GM12878 (cell line): ENCODE measurements at regions not wholly inside any gene's neighbourhood (a gene's known extent, or its start where the extent isn't known, plus 50 kb on each side); places are given as distances from the start of the nearest gene placed in this dataset.

Source experiments
- ATAC-seq: fragments of 200-7000 bp; cut with Tn5 transposase; 3 replicates; pipeline ENCODE4 v1.9.1; 2020; ENCODE audit warnings: mild to moderate bottlenecking, moderate library complexity
- BruUV-seq: library from RNA; stranded (reverse); fragments of 400-500 nt; replicated peaks from 2 replicates; lab custom pipeline; 2021; lab: Mats Ljungman, UMichigan
- CTCF ChIA-PET: fragments of 300-600 bp; sonication (Branson Sonifier 250); formaldehyde crosslinking; extraction: SDS; loops from one replicate; lab custom pipeline; 2021; ENCODE audit warnings: inconsistent platforms; lab: Yijun Ruan, JAX
- POLR2A ChIA-PET: fragments of 350-600 bp; formaldehyde crosslinking; extraction: SDS; loops from one replicate; lab custom pipeline; 2021; ENCODE audit warnings: inconsistent platforms; lab: Charles Lee
- RAD21 ChIA-PET: fragments of 300-600 bp; sonication (Branson Sonifier 250); formaldehyde crosslinking; loops from one replicate; lab custom pipeline; 2023; ENCODE audit warnings: antibody characterized with exemption; ENCODE audit not compliant: unreplicated experiment; lab: Charles Lee
- SMC1A ChIA-PET: fragments of 300-600 bp; sonication (Branson Sonifier 250); formaldehyde crosslinking; loops from one replicate; lab custom pipeline; 2023; ENCODE audit not compliant: unreplicated experiment, uncharacterized antibody; lab: Charles Lee
- DNase-seq: peaks from one replicate; pipeline ENCODE4 v3.0.0-alpha.2; 2011; ENCODE audit warnings: low read depth, low spot score
- FAIRE-seq: peaks from 3 replicates; lab custom pipeline; 2011; peaks lifted over from hg19 to GRCh38; lab: Jason Lieb, UNC
- H2AFZ ChIP-seq: 2 replicates; pipeline ENCODE4 v1.6.0; 2011; ENCODE audit warnings: low read depth, low read length, control low read depth; ENCODE audit not compliant: control insufficient read depth
- H3K27ac ChIP-seq: 2 replicates; pipeline ENCODE4 v1.5.1; 2011; ENCODE audit warnings: control low read depth; ENCODE audit not compliant: control insufficient read depth, insufficient read depth
- H3K27me3 ChIP-seq, 2 experiments: replicated peaks in 1 of 2; 2 replicates each; pipeline versions ENCODE4 v1.6.0 to v1.6.1; 2011; ENCODE audit warnings: low read length in 1 of 2; ENCODE audit not compliant: control insufficient read depth in 2 of 2, insufficient read depth in 2 of 2
- H3K36me3 ChIP-seq, 2 experiments: 2 replicates each; pipeline ENCODE4 v1.5.1; 2011; ENCODE audit warnings: low read length in 1 of 2; ENCODE audit not compliant: control insufficient read depth in 2 of 2, insufficient read depth in 2 of 2
- H3K4me1 ChIP-seq: 2 replicates; pipeline ENCODE4 v1.6.1; 2011; ENCODE audit warnings: mild to moderate bottlenecking, low read length, moderate library complexity, mixed read lengths; ENCODE audit not compliant: control insufficient read depth, insufficient read depth
- H3K4me2 ChIP-seq: 2 replicates; pipeline ENCODE4 v1.6.0; 2011; ENCODE audit warnings: control low read depth; ENCODE audit not compliant: control insufficient read depth, insufficient read depth
- H3K4me3 ChIP-seq: fragments of 200-600 bp; sonication (generic); 2 replicates; pipeline ENCODE4 v1.5.1; 2016
- H3K79me2 ChIP-seq: 2 replicates; pipeline ENCODE4 v1.6.0; 2011; ENCODE audit warnings: low read length; ENCODE audit not compliant: control insufficient read depth, insufficient read depth
- H3K9ac ChIP-seq: 2 replicates; pipeline ENCODE4 v1.8.0; 2011; ENCODE audit warnings: low read length, control low read depth, mixed read lengths; ENCODE audit not compliant: control insufficient read depth, insufficient read depth
- H3K9me3 ChIP-seq: replicated peaks from 3 replicates; pipeline ENCODE4 v1.5.1; 2011; ENCODE audit warnings: mild to moderate bottlenecking, low read length; ENCODE audit not compliant: control insufficient read depth, insufficient read depth
- H4K20me1 ChIP-seq: 2 replicates; pipeline ENCODE4 v1.6.0; 2011; ENCODE audit not compliant: control insufficient read depth, insufficient read depth
- CBX5 ChIP-seq: sonication (generic); IDR thresholded peaks from 2 replicates; pipeline ENCODE4 v1.6.1; 2016; ENCODE audit warnings: low read depth, moderate library complexity, mild to moderate bottlenecking, inconsistent platforms
- NFYA ChIP-seq: IDR thresholded peaks from 2 replicates; pipeline ENCODE4 v1.6.1; 2011; ENCODE audit warnings: low read depth, mild to moderate bottlenecking, low read length, improper control_type of control experiment, borderline replicate concordance
- SMAD1 ChIP-seq: fragments of 450-650 bp; IDR thresholded peaks from 2 replicates; pipeline ENCODE4 v1.6.1; 2018; ENCODE audit warnings: mild to moderate bottlenecking, low read depth; ENCODE audit not compliant: partially characterized antibody
- YBX1 ChIP-seq: fragments of 450-650 bp; IDR thresholded peaks from 2 replicates; pipeline ENCODE4 v1.6.1; 2016; ENCODE audit warnings: antibody characterized with exemption
- ZNF207 ChIP-seq: fragments of 450-650 bp; IDR thresholded peaks from 2 replicates; pipeline ENCODE4 v1.6.1; 2014; ENCODE audit warnings: antibody characterized with exemption, mild to moderate bottlenecking, borderline replicate concordance
- WGBS: methylation state at CpG from one replicate; pipeline ENCODE4 v1.1.6; 2016; ENCODE audit warnings: low lambda C conversion rate; ENCODE audit not compliant: insufficient replicate concordance, insufficient coverage; ENCODE audit errors: missing lambda C conversion rate; 5-methylcytosine and 5-hydroxymethylcytosine counted together
- in situ Hi-C: fragments of 300-500 bp; cut with MboI; formaldehyde crosslinking; loops from 9 replicates; pipeline ENCODE4 v1.14.3; 2018; ENCODE audit warnings: mixed read lengths
- intact Hi-C: fragments of 100-400 bp; cut with micrococcal nuclease; formaldehyde crosslinking; loops from one replicate; pipeline ENCODE4 v1.14.2; 2022; ENCODE audit not compliant: unreplicated experiment
- TF ChIP-seq, protein P1 (sequence below): IDR thresholded peaks from 2 replicates; pipeline ENCODE4 v1.6.1; 2011; ENCODE audit warnings: low read depth, low read length, improper control_type of control experiment, borderline replicate concordance
- TF ChIP-seq, protein P2 (sequence below): fragments of 450-650 bp; IDR thresholded peaks from 2 replicates; pipeline ENCODE4 v1.6.1; 2014; ENCODE audit warnings: mild to moderate bottlenecking
- TF ChIP-seq, protein P3 (sequence below): fragments of 450-650 bp; IDR thresholded peaks from 2 replicates; pipeline ENCODE4 v1.6.1; 2017; ENCODE audit warnings: borderline replicate concordance
- TF ChIP-seq, protein P4 (sequence below): fragments of 450-650 bp; IDR thresholded peaks from 2 replicates; pipeline ENCODE4 v1.6.1; 2017; ENCODE audit warnings: mild to moderate bottlenecking, moderate library complexity

DNA sequence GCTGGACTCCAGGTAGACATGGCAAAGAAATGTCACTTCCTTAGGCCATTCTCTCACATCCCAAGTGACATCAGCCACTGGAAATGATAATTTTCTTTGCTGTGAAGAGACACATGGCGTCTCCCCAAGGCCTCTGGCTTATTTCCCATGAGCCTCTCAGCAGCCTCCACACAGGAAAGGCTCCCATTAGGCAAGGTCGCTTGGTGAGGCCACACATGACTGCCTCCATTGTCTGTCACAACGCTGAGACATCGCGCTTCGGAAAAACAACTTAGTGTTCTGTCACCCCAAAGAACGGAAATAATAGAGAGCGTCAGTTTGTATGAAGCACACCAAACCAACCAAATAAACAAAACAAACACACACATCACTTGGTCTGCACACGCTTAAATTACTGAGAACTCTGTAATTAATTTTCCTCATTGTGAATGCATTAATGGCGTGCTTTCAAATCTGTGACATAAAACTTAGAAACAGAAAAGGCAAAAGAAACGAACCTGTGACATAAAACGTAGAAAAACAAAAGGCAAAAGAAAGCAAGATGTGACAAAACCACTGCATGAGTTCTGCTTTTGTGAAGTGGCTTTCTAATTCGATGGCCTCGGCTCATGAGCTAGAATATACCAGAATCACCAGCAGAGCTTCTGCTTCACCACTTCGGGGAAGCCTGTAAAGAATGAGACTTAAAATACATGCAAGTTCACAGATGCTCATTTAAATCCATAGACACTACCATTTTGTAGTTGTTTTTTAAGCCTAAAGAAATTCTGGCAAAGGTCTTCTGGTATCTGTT, 404.2 kb upstream of the SGCG start:
- no peak overlapping the region for H3K4me2 ChIP-seq
- H3K27ac ChIP-seq, result no peak overlapping the region
- H3K36me3 ChIP-seq, result no peaks in the 10 kb centered on the region
- RAD21 ChIA-PET, result no interaction called here
- WGBS, result 47% methylated on average over 15 of the region's 15 CpGs
- FAIRE-seq, result no peak
- no peaks in the 10 kb centered on the region for H3K79me2 ChIP-seq
- no peak overlapping the region for H3K4me3 ChIP-seq
- SMC1A ChIA-PET, result no interaction called here
- in situ Hi-C loops (loop anchor here (25.0 kb wide), 4 partner anchors 1139 to 1839 kb away; no protein-coding TSS in a partner anchor), intact Hi-C loops (no loop called here)
- DNase-seq, result no peak
- BruUV-seq, result no TSS peak
- H4K20me1 ChIP-seq, result no peaks in the 10 kb centered on the region
- POLR2A ChIA-PET, result no interaction called here
- no peaks in the 10 kb centered on the region for H3K9me3 ChIP-seq
- no peak overlapping the region for H3K9ac ChIP-seq
- no peak for TF ChIP-seq CBX5
- TF ChIP-seq, protein P1, sequence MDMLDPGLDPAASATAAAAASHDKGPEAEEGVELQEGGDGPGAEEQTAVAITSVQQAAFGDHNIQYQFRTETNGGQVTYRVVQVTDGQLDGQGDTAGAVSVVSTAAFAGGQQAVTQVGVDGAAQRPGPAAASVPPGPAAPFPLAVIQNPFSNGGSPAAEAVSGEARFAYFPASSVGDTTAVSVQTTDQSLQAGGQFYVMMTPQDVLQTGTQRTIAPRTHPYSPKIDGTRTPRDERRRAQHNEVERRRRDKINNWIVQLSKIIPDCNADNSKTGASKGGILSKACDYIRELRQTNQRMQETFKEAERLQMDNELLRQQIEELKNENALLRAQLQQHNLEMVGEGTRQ, result no peak
- no peak for TF ChIP-seq YBX1
- no peaks in the 10 kb centered on the region for H3K4me1 ChIP-seq
- H2AFZ ChIP-seq, result no peak overlapping the region
- CTCF ChIA-PET, result no interaction called here
- H3K27me3 ChIP-seq, result no peaks in the 10 kb centered on the region
- no peak for ATAC-seq

DNA sequence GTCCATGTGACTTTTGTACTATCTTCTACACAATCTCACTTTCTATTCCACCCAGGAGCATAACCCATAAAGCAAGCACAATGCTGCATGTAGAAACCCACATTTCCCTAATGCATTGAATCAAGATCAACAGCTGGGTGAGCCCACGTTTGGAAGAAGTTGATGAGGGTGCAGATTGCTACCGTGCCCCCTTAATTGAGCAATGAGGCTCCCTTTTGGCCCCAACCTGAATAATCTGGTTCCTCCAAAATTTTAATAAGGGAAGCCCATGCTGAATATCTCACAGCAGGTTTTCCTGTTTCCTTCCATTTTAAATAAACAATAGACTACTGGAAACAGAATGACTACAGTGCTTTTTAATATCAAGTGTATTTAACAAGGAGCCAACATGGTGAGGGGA, 403.6 kb upstream of the SGCG start:
- FAIRE-seq (no peak), DNase-seq (no peak), ATAC-seq (no peak)
- H3K79me2 ChIP-seq, result no peaks in the 10 kb centered on the region
- CTCF ChIA-PET, result no interaction called here
- no peak overlapping the region for H3K4me3 ChIP-seq
- POLR2A ChIA-PET, result no interaction called here
- H3K27me3 ChIP-seq, result no peaks in the 10 kb centered on the region
- intact Hi-C loops, result no loop called here
- no peaks in the 10 kb centered on the region for H4K20me1 ChIP-seq
- no peak overlapping the region for H3K4me2 ChIP-seq
- H3K36me3 ChIP-seq, result no peaks in the 10 kb centered on the region
- H3K27ac ChIP-seq, result no peak overlapping the region
- 29% methylated on average over 2 of the region's 2 CpGs for WGBS
- no TSS peak for BruUV-seq
- no peaks in the 10 kb centered on the region for H3K4me1 ChIP-seq
- H2AFZ ChIP-seq, result no peak overlapping the region
- in situ Hi-C loops, result loop anchor here (25.0 kb wide), 4 partner anchors 1140 to 1840 kb away; no protein-coding TSS in a partner anchor
- RAD21 ChIA-PET, result no interaction called here
- SMC1A ChIA-PET, result no interaction called here
- no peak overlapping the region for H3K9ac ChIP-seq
- no peaks in the 10 kb centered on the region for H3K9me3 ChIP-seq
- TF ChIP-seq, protein P2, sequence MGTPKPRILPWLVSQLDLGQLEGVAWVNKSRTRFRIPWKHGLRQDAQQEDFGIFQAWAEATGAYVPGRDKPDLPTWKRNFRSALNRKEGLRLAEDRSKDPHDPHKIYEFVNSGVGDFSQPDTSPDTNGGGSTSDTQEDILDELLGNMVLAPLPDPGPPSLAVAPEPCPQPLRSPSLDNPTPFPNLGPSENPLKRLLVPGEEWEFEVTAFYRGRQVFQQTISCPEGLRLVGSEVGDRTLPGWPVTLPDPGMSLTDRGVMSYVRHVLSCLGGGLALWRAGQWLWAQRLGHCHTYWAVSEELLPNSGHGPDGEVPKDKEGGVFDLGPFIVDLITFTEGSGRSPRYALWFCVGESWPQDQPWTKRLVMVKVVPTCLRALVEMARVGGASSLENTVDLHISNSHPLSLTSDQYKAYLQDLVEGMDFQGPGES, result no peak
- TF ChIP-seq, protein P3, sequence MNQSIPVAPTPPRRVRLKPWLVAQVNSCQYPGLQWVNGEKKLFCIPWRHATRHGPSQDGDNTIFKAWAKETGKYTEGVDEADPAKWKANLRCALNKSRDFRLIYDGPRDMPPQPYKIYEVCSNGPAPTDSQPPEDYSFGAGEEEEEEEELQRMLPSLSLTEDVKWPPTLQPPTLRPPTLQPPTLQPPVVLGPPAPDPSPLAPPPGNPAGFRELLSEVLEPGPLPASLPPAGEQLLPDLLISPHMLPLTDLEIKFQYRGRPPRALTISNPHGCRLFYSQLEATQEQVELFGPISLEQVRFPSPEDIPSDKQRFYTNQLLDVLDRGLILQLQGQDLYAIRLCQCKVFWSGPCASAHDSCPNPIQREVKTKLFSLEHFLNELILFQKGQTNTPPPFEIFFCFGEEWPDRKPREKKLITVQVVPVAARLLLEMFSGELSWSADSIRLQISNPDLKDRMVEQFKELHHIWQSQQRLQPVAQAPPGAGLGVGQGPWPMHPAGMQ, result no peak
- TF ChIP-seq SMAD1 (no peak), ZNF207 (no peak), NFYA (no peak)
- TF ChIP-seq, protein P4, sequence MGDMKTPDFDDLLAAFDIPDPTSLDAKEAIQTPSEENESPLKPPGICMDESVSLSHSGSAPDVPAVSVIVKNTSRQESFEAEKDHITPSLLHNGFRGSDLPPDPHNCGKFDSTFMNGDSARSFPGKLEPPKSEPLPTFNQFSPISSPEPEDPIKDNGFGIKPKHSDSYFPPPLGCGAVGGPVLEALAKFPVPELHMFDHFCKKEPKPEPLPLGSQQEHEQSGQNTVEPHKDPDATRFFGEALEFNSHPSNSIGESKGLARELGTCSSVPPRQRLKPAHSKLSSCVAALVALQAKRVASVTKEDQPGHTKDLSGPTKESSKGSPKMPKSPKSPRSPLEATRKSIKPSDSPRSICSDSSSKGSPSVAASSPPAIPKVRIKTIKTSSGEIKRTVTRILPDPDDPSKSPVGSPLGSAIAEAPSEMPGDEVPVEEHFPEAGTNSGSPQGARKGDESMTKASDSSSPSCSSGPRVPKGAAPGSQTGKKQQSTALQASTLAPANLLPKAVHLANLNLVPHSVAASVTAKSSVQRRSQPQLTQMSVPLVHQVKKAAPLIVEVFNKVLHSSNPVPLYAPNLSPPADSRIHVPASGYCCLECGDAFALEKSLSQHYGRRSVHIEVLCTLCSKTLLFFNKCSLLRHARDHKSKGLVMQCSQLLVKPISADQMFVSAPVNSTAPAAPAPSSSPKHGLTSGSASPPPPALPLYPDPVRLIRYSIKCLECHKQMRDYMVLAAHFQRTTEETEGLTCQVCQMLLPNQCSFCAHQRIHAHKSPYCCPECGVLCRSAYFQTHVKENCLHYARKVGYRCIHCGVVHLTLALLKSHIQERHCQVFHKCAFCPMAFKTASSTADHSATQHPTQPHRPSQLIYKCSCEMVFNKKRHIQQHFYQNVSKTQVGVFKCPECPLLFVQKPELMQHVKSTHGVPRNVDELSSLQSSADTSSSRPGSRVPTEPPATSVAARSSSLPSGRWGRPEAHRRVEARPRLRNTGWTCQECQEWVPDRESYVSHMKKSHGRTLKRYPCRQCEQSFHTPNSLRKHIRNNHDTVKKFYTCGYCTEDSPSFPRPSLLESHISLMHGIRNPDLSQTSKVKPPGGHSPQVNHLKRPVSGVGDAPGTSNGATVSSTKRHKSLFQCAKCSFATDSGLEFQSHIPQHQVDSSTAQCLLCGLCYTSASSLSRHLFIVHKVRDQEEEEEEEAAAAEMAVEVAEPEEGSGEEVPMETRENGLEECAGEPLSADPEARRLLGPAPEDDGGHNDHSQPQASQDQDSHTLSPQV, result no peak
